ENCODE measurements at regions not wholly inside any gene's neighbourhood (a gene's known extent, or its start where the extent isn't known, plus 50 kb on each side); places are given as distances from the start of the nearest gene placed in this dataset.

- no peak for DNase-seq (ENCODE audit: low read depth)
These were observed 70.2 kb upstream of the BCOR start for GRCh38 chrX:40167850-40168479.

DNA sequence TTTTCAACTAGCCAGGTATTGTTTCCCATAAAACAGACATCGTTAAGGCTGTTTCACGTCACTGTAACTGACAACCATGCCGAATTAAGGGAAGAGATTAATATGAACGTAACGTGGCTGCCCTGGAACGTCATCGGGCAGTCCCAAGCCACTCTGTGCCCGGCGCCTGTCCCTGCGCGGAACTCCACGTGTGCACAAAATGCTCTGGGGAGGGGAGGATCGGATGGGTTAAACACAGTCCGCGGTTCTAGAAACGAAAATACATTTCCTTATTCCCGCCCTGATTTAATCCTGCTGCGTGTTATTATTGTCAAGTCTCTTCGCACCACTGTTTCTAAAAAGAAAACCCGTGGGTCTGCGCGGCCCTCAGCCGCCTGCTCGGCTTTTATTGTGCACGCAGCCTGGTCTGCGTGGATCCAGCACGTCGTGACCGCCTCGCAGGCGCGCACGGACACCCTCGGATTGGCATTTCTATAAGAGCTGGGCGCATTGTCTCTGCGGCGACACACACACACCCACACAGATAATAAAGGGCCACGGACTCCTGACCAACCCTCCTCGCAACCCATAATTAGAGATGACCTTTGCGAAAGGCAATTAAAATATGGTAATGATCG, 69.6 kb upstream of the BCOR start:
- no peak for DNase-seq (ENCODE audit: low read depth)

GRCh38 chrX:40166582-40166981, 68.8 kb upstream of the BCOR start:
- DNase-seq (ENCODE audit: low read depth), result no peak

- no peak for DNase-seq (ENCODE audit: low read depth)
These were observed 68.1 kb upstream of the BCOR start for GRCh38 chrX:40165861-40166260.

GRCh38 chrX:40165206-40165605, 67.4 kb upstream of the BCOR start:
- no peak for DNase-seq (ENCODE audit: low read depth)

GRCh38 chrX:40164751-40165150, 67.0 kb upstream of the BCOR start:
- DNase-seq (ENCODE audit: low read depth), result no peak

- DNase-seq (ENCODE audit: low read depth), result no peak
These were observed 60.4 kb upstream of the BCOR start for GRCh38 chrX:40158036-40158706.

DNA sequence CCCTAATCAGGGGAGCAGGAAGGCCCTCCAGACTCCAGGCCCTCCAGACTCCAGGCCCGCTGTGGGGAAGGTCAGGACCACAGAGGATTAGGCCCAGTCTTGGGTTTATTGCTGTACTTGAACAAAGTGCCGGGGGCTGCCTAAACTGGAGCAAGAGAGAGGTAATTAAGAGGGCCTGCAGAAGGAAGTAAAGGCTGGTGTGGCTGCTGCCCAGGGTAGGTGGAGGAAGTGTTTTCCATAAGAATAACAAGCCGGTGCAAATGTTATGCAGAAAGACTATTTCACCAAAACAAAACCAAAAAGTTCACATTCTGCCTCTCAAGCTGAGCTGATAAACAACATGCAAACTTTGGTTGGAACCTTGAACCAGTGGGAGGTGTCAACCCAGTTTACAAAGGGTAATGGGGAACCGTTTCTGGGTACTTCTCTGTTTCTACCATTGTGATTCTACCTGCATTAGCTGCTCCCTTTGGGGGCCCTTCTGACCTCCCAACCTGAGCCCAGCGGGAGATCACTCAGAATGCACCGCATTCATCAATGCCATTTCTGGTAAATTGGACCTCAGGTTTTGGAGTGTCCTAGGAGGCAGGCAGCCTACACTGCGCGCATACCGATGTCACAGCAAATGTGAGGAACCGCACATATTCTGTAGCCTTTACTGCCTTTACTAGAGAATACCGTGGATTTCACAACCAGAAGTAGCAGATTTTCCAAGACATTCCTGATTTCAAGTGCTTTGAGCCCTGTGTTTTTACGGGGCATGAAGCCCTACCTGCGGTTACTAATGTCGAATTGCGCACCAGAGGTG, 59.7 kb upstream of the BCOR start:
- no peak for DNase-seq (ENCODE audit: low read depth)

DNA sequence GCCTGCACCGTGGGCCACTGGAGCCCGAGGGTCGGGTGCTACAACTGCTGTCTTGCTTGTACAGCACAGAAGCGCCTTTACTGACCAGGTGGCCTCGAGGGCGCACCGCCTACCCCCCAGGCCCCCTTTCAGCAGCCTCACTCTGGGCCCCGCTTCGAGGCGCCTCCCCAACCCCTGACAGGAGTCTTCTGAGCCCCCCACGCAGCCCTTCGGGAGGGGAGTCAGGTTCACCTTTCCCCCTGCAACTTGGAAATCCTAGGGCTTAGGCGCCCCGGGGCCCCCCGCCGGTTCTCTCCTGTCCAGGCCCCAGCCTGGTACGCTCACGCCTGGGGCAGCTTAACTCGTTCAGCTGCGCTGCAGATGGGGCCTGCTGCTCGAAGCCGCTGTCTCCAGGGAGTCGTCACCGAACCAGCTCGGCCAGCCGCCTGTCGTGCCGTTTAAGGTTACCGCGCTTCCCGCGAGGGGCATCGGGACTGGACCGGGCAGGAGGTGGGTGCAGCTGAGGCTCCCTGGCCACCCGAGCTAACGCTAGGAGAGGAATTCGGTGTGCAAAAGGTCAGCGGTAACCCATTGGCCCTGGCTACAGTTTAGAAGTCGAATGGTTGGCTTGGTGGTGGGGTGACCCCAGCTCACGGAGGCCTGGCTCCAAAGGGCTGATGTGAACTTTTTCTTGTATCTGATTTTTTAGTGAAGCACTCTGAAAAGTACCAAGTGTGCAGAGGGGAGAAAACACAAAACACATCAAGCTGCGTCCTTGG, 58.9 kb upstream of the BCOR start:
- no peak for DNase-seq (ENCODE audit: low read depth)

DNA sequence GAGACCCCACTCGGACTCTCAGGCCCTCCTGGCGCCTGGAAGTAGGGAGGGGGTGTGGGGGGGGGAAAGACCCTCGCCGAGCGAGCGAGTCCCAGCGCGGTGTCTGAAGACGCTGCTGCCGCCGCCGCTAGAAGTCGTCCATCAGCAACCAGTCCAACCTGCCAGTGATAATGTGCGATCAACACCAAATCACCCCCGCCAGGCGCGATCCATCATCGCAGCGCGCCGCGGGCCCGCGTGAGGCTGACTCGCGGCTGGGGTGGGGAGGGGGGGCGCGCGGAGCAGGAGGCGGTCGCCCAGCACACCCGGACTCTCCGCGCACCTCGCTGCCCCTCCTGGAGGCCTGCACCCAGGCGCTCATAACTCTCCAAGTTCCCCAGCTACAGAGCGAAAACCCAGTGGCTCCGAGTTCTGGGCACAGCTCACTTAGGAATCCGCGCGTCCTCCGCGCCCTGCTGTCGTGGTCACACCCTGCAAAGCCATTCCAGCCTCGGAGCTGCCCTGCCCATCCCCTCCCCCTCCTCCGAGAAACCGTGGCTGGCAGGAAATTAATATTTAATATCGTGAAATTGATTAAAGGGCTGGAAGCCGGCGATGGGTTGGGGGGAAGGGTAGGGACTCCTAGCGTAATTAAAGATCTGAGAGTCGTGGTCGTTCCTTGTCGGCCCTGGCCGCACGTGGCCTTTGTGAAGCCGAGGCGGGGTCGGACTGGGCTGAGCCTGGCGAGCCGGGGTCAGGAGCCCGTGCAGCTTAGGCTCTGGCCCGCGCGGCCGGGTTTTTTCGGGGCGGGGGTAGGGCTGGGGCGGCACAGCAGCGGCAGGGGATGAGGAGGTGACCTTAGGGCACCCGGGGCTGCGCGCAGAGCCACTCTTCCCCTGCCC, 58.1 kb upstream of the BCOR start:
- DNase-seq (ENCODE audit: low read depth), result no peak

DNA sequence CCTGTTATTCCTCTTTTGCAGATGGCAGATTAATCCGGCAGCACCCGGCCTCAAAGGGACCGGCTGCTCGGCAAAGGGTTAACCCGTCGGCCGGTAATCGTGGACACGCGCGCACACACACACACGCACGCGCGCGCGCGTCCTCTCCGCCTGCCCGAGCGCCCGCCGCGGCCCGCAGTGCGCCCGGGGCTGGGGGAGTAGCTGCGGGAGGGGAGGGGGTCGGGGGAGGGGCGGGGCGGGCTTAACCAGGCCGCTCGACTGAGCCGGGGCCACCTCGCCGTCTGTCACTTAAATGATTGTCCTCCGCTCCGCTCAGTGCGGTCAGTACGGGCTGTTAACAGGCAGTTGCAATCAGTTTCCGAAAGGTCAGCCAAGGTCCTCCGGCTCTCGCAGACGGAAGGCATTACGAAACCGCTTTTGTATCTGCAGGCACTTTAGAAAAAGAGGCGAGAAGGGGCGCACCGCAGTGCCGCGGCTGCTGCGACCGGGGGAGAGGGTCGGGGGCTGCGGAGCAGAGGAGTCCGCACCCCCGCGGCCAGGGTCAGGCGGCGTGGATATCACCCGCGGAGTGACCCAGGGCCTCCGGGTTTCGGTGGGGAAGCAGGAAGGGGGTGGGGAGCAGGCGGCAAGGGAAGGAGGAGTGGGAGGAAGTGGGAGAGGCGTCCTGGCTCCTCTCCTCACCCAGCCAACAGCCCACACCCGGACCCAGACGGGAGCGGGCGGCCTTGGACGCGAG, 57.3 kb upstream of the BCOR start:
- no peak for DNase-seq (ENCODE audit: low read depth)

DNA sequence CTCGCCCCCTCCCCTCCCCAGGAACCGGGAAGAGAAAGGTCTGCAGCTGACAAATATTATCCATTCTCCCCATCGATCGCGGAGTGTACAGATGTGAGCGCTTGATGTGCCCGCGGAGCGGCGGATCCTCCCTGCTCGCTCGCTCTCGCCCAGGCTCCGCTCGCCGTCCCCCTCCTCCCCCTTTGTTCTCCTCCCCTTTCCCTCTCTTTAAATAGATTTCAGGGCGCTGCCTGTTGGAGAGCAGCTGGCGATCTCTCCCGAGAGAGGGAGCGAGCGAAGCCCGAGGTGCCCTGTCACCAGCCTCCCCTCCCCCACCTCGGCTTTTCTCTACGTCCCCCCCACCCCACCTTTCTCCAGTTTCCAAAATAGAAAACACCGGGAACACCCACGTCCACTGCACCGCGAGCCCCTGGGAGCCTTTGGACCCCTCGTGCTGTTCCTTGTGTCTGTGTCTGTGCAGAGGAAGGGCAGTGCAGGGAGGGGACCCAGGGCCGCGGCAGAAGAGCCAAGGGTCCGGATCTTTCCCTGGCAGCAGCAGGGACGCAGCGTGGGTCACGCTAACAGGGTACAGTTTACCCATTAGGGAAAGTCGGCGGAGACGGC, 56.6 kb upstream of the BCOR start:
- no peak for DNase-seq (ENCODE audit: low read depth)

- peak; percentile 30 for DNase-seq (ENCODE audit: low read depth)
These were observed 55.8 kb upstream of the BCOR start for GRCh38 chrX:40153345-40154249.

DNA sequence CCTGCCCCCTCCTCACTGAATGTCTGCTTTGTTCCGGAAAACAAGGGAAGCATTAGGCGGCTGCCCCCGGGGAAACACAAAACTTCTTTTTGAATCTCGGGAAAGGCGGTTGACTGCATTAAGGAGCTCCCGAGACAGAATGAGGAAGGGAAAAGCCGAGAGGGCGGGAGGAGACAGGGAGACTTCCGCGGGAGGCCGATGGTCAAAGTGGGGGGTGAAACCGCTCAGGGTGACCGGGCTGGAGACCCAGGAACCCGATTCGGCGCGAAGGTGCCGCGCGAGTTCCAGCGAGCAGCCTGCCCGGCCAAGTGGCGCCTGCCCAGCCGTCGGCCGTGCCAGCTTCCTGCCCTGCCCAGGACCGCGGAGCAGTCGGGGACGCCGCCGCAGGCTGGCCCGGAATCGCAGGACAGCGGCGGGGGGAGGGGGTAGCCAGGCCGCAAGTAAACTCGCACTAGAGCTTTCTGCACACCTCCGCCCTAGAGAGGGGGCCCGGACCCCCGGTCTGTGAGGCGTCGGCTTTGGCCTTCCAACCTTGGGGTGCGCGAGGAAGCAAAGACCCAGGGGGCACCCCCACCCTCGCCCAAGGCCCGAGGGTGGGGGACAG, 55.1 kb upstream of the BCOR start:
- no peak for DNase-seq (ENCODE audit: low read depth)

DNA sequence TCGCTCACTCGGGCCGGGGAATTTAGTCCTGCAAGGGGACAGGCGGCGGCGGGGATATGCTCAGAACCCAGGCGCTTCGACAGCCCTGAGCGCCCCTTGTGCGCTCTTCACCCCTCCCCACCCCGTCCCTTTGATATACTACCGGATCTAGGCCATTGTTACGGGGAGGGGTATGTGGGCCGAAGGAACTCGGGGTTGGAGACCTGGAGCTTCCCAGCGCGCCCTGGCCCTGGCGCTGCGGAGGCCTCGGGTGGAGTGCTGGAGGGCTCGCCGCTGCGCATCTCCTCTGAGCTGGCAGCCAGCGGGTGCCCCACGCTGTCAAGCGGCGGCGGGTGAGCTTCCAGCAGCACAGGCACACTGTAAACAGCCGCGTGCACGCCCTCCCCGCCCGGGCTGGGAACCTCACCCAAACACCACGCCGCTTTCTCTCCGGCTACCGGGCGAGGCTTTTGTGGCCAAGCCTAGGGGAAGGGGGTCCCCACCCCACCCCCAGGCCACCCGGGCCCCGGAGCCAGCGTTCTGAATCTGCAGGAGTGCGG, 54.5 kb upstream of the BCOR start:
- DNase-seq (ENCODE audit: low read depth), result peak; percentile 18

- DNase-seq (ENCODE audit: low read depth), result no peak
These were observed 53.7 kb upstream of the BCOR start for GRCh38 chrX:40151211-40152172.

DNA sequence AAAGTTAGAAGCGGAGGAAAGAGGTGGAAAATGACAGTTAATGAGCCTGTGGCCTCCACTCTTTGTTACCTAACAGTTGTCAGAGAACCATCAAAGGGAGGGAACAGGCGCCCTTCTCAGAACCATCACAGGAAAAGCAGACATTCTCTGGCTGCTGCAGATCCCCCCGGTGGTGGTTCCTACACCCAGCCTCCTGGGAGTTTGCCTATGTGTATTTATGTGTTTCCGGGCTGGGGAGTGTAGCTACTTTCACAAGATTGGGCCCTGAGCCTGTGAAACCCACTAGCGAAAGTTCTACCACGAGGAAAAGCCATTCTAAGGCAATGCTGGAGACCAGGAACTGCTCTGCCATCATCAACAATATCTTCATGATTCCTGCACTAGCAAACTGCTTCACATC, 52.7 kb upstream of the BCOR start:
- DNase-seq (ENCODE audit: low read depth), result no peak
